Left ventricle myocardium inferior (tissue), 1 donor: ENCODE measurements at regions not wholly inside any gene's neighbourhood (a gene's known extent, or its start where the extent isn't known, plus 50 kb on each side); places are given as distances from the start of the nearest gene placed in this dataset.

ENCODE experiments used
- DNase-seq: peaks from one replicate; pipeline ENCODE4 v3.0.0-alpha.2; 2020
- H3K27ac ChIP-seq: fragments of 200-600 bp; replicated peaks from 2 replicates; pipeline ENCODE4 v1.8.0; 2021
- H3K27me3 ChIP-seq: fragments of 200-600 bp; 2 replicates; pipeline ENCODE4 v1.8.0; 2021; ENCODE audit warnings: low read depth
- H3K36me3 ChIP-seq: fragments of 200-600 bp; 2 replicates; pipeline ENCODE4 v1.8.0; 2021
- H3K4me1 ChIP-seq: fragments of 200-600 bp; 2 replicates; pipeline ENCODE4 v1.8.0; 2021
- H3K4me3 ChIP-seq: fragments of 200-600 bp; 2 replicates; pipeline ENCODE4 v1.8.0; 2021; ENCODE audit warnings: mild to moderate bottlenecking, moderate library complexity
- H3K9me3 ChIP-seq: fragments of 200-600 bp; replicated peaks from 2 replicates; pipeline ENCODE4 v1.8.0; 2021
- intact Hi-C: fragments of 100-400 bp; cut with micrococcal nuclease; formaldehyde crosslinking; loops from one replicate; pipeline ENCODE4 v1.11.0; 2022
- TF ChIP-seq, protein P1 (sequence below): fragments of 200-600 bp; IDR thresholded peaks from 2 replicates; pipeline ENCODE4 v1.8.0; 2021; ENCODE audit warnings: antibody characterized with exemption, mild to moderate bottlenecking, borderline replicate concordance
- donor health status: DM: no; HTN: yes; CAD: no; lungs with severe emphysema.

- intact Hi-C loops = no loop called here
- H3K27ac ChIP-seq = no peak overlapping the region
- H3K9me3 ChIP-seq = no peaks in the 10 kb centered on the region
- TF ChIP-seq, protein P1, sequence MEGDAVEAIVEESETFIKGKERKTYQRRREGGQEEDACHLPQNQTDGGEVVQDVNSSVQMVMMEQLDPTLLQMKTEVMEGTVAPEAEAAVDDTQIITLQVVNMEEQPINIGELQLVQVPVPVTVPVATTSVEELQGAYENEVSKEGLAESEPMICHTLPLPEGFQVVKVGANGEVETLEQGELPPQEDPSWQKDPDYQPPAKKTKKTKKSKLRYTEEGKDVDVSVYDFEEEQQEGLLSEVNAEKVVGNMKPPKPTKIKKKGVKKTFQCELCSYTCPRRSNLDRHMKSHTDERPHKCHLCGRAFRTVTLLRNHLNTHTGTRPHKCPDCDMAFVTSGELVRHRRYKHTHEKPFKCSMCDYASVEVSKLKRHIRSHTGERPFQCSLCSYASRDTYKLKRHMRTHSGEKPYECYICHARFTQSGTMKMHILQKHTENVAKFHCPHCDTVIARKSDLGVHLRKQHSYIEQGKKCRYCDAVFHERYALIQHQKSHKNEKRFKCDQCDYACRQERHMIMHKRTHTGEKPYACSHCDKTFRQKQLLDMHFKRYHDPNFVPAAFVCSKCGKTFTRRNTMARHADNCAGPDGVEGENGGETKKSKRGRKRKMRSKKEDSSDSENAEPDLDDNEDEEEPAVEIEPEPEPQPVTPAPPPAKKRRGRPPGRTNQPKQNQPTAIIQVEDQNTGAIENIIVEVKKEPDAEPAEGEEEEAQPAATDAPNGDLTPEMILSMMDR = no peak
- H3K4me3 ChIP-seq = no peak overlapping the region
- H3K4me1 ChIP-seq = peaks cover 13% of the 10 kb centered on the region
- H3K27me3 ChIP-seq = no peaks in the 10 kb centered on the region
- H3K36me3 ChIP-seq = no peaks in the 10 kb centered on the region
- DNase-seq = no peak
Measured at GRCh38 chr1:219428651-219429050, 184.3 kb downstream of the ZC3H11B start.

DNA sequence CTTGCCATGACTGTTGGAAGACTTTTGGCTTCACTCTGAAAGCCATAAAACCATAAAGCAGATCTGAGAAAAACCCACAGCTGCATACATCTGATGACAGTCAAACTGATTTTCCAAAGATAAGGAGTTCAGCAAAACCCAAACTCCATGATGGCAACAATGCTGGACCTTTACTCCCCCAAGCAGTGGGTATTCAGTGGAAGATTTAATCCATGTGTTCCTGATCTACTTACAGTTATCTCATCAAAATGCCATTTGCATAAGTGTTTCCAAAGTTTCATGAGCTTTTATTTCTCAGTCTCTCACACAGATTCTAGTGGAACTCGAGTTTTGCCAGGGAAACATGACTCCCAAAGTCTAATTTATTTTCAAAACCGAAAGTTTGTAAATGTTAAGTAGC lies 184.9 kb downstream of the ZC3H11B start:
- Histone ChIP-seq H3K27ac (no peak overlapping the region), H3K36me3 (no peaks in the 10 kb centered on the region), H3K27me3 (no peaks in the 10 kb centered on the region), H3K9me3 (no peaks in the 10 kb centered on the region), H3K4me3 (no peak overlapping the region), H3K4me1 (peaks cover 7% of the 10 kb centered on the region)
- no peak for DNase-seq
- intact Hi-C loops = no loop called here
- TF ChIP-seq, protein P1 = no peak

DNA sequence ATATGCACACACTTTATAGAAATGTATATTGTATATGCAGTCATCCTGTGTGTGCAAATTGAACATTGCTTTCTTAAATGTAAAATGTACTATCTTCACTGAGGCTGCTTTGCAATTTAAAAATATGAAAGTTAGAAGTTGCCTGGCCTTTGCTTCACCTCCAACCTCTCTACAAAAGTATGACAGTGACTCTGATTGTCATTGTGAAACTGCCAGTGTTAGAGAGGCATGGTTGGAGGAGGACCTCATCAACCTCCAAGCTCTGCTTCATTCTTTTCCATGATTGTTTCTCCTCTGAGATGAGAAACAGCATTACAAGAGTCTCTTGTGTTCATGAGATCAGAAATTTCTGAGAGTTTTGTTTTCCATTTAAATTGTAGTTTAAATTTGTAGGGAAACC lies 185.5 kb downstream of the ZC3H11B start:
- Histone ChIP-seq H3K27me3 (no peaks in the 10 kb centered on the region), H3K4me3 (no peak overlapping the region), H3K4me1 (peaks cover under 1% of the 10 kb centered on the region), H3K9me3 (no peaks in the 10 kb centered on the region), H3K36me3 (no peaks in the 10 kb centered on the region), H3K27ac (no peak overlapping the region)
- DNase-seq = no peak
- TF ChIP-seq, protein P1 = no peak
- intact Hi-C loops = no loop called here

DNA sequence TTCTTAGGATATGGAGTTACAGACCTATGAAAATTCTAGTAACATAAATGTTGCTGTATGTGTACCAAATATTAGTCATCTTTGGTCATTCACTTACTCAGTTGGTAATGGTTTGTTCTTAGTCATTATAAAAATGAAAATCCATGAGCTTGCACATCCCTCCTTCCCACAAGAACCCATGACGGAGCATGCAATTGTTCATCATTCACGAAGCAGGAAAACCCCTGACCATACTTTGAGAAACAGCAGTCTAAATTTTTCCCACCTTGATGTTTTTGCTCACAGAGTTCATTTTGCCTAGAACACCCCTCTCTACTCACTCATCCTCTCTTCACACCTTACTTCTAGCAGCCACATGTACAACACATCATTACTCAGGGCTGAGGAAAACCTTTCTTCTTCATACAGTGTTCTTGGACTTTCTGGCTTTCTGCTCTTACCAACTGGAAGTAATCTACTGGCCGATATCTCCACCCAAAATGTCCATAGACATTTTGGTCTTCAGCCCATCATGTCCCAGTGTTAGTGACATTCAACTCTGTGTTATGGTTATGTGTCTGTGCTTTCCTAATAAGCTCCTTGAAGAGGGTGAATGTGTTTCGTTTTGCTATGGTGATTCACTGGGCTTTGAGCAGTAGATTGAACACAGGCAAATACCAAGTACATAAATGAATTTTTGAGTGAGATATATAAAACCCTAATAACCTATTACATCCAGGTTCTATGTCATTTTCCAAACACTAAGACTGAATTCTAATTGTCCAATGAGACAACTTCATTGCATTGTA lies 189.9 kb downstream of the ZC3H11B start:
- no peak for DNase-seq
- Histone ChIP-seq H3K4me1 (peaks cover under 1% of the 10 kb centered on the region), H3K27me3 (no peaks in the 10 kb centered on the region), H3K9me3 (no peaks in the 10 kb centered on the region), H3K27ac (no peak overlapping the region), H3K4me3 (no peak overlapping the region), H3K36me3 (no peaks in the 10 kb centered on the region)
- TF ChIP-seq, protein P1 = no peak
- intact Hi-C loops = no loop called here

- peaks cover 12% of the 10 kb centered on the region for H3K4me1 ChIP-seq
- H3K4me3 ChIP-seq = no peak overlapping the region
- H3K27ac ChIP-seq = no peak overlapping the region
- no peaks in the 10 kb centered on the region for H3K9me3 ChIP-seq
- TF ChIP-seq, protein P1 = no peak
- no peak for DNase-seq
- intact Hi-C loops = no loop called here
- H3K36me3 ChIP-seq = no peaks in the 10 kb centered on the region
- no peaks in the 10 kb centered on the region for H3K27me3 ChIP-seq
Measured at GRCh38 chr1:219420913-219421312, 192.0 kb downstream of the ZC3H11B start.
